DND-41 (cell line): ENCODE measurements at regions not wholly inside any gene's neighbourhood (a gene's known extent, or its start where the extent isn't known, plus 50 kb on each side); places are given as distances from the start of the nearest gene placed in this dataset.

Experiments used
- EZH2 ChIP-seq: IDR thresholded peaks from 3 replicates; pipeline ENCODE4 v1.6.1; 2012; ENCODE audit warnings: borderline replicate concordance, low read depth, mild to moderate bottlenecking, moderate library complexity, low read length, inconsistent platforms; ENCODE audit not compliant: severe bottlenecking
- TF ChIP-seq, protein P1 (sequence below): IDR thresholded peaks from 2 replicates; pipeline ENCODE4 v1.5.1; 2012; ENCODE audit warnings: borderline replicate concordance, low read length, moderate library complexity, mild to moderate bottlenecking; ENCODE audit not compliant: poor library complexity, severe bottlenecking; ENCODE audit errors: extremely low read depth

DNA sequence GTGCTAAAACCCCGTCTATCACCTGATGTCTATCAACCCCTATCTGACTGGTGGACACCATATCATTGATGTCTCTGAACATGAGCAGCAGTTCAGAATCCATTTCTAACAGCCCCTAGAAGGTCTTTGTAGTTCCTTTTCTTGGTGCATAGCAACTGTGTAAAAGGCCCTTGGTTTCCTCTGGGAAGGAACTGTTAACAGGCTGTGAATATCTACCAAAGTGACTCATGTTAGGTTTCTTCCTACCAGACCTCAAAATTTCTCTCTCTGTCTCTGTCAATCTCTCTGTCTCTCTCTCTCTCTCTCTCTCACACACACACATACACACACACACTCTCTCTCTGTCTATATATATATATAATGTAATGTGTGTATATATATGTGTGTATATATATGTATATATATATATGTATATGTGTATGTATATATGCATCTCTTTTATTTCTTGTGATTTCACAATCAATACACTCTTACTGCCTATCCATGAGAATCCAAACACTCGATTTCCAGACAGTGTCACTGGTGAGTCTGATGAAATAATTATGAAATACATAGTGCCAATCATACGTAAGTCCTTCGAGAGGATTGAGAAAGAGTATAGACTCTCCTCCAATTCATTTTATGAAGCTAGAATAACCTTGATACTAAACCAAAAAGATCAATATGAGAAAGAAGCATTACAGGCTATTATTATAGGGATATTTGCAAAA, 335.9 kb upstream of the SLCO3A1 start:
- TF ChIP-seq, protein P1, sequence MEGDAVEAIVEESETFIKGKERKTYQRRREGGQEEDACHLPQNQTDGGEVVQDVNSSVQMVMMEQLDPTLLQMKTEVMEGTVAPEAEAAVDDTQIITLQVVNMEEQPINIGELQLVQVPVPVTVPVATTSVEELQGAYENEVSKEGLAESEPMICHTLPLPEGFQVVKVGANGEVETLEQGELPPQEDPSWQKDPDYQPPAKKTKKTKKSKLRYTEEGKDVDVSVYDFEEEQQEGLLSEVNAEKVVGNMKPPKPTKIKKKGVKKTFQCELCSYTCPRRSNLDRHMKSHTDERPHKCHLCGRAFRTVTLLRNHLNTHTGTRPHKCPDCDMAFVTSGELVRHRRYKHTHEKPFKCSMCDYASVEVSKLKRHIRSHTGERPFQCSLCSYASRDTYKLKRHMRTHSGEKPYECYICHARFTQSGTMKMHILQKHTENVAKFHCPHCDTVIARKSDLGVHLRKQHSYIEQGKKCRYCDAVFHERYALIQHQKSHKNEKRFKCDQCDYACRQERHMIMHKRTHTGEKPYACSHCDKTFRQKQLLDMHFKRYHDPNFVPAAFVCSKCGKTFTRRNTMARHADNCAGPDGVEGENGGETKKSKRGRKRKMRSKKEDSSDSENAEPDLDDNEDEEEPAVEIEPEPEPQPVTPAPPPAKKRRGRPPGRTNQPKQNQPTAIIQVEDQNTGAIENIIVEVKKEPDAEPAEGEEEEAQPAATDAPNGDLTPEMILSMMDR: no peak
- no peak for TF ChIP-seq EZH2
